ENCODE measurements at regions not wholly inside any gene's neighbourhood (a gene's known extent, or its start where the extent isn't known, plus 50 kb on each side); places are given as distances from the start of the nearest gene placed in this dataset.

DNA sequence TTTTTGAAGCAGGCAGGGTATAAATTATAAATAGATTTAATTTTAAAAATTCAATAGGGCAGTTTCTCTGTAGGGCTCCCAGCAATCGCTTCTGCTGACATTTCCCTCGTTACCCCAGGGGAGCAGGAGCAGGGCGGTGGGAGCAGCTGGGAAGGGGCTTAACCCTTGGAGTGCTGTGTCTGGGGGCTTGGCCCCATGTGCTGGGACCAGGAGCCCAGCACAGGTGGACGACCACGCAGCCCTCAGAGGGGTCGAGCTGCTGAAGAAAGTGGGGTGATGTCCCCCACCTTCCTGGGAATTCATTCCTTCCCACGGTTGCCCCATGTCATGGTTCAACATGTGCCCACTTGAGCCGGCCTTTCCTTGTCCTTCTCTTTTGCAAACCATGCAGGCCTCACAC lies 67.5 kb upstream of the STX16 start:
- H3K27me3 Mint-ChIP-seq (ENCODE audit: low read depth, poor library complexity) = peaks cover 34% of the 10 kb centered on the region
- H3K36me3 Mint-ChIP-seq (ENCODE audit: low read depth) = no peaks in the 10 kb centered on the region
- no peak for DNase-seq
- H3K4me3 Mint-ChIP-seq = no peak overlapping the region
- peaks cover 62% of the 10 kb centered on the region for H3K4me1 Mint-ChIP-seq
- TF ChIP-seq, protein P1, sequence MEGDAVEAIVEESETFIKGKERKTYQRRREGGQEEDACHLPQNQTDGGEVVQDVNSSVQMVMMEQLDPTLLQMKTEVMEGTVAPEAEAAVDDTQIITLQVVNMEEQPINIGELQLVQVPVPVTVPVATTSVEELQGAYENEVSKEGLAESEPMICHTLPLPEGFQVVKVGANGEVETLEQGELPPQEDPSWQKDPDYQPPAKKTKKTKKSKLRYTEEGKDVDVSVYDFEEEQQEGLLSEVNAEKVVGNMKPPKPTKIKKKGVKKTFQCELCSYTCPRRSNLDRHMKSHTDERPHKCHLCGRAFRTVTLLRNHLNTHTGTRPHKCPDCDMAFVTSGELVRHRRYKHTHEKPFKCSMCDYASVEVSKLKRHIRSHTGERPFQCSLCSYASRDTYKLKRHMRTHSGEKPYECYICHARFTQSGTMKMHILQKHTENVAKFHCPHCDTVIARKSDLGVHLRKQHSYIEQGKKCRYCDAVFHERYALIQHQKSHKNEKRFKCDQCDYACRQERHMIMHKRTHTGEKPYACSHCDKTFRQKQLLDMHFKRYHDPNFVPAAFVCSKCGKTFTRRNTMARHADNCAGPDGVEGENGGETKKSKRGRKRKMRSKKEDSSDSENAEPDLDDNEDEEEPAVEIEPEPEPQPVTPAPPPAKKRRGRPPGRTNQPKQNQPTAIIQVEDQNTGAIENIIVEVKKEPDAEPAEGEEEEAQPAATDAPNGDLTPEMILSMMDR (IDR thresholded peaks at IDR 0.05) = no peak
- H3K27ac Mint-ChIP-seq = no peak overlapping the region
- peaks cover 23% of the 10 kb centered on the region for H3K9me3 Mint-ChIP-seq

DNA sequence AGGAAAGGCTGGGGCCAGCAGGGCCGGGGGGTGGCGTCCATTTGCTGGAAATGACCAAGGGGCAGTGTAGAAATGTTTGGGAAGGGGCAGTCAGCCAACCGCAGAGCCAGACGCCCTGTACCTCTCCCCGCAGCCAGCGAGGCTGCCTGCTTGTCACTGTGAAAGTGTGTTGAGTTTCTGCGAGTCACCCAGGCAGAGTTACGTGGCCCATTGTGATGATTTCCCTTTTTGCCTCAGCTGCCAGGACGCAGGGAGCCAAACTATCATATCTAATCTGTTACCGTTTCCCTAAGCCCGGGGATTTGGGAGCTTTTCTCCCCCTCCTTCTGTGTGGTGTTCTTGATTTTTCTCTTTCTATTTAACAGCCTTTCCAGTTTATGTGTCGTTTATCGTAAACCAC lies 67.9 kb upstream of the STX16 start:
- no peaks in the 10 kb centered on the region for H3K36me3 Mint-ChIP-seq (ENCODE audit: low read depth)
- TF ChIP-seq, protein P1 (IDR thresholded peaks at IDR 0.05) = no peak
- peaks cover 23% of the 10 kb centered on the region for H3K9me3 Mint-ChIP-seq
- H3K27me3 Mint-ChIP-seq (ENCODE audit: low read depth, poor library complexity) = peaks cover 33% of the 10 kb centered on the region
- no peak overlapping the region for H3K4me3 Mint-ChIP-seq
- DNase-seq = no peak
- peak overlapping the region; percentile 86 for H3K27ac Mint-ChIP-seq
- H3K4me1 Mint-ChIP-seq = peaks cover 65% of the 10 kb centered on the region

DNA sequence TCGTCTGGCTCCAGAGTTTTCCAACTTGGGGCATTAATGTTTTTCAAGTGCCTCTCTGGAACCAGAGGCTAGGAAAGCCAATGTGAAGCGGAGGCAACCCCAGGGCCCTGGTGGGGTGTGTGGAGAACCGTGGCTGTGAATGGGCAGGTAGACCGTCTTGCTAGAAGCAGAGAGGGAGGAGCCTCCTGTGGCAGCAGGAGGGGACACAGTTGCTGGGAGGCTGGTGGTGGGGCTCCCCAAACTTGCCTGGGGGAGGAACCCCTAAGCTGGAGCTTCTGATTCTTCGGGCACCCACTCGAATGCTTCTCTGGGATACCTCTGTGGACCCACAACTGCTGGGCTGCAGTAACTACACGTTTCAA lies 65.3 kb upstream of the APCDD1L start:
- peaks cover 23% of the 10 kb centered on the region for H3K9me3 Mint-ChIP-seq
- peaks cover 38% of the 10 kb centered on the region for H3K27me3 Mint-ChIP-seq (ENCODE audit: low read depth, poor library complexity)
- H3K36me3 Mint-ChIP-seq (ENCODE audit: low read depth) = no peaks in the 10 kb centered on the region
- no peak overlapping the region for H3K4me3 Mint-ChIP-seq
- H3K27ac Mint-ChIP-seq = peak overlapping the region; percentile 88
- H3K4me1 Mint-ChIP-seq = peaks cover 77% of the 10 kb centered on the region
- TF ChIP-seq, protein P1 (IDR thresholded peaks at IDR 0.05) = no peak
- no peak for DNase-seq

DNA sequence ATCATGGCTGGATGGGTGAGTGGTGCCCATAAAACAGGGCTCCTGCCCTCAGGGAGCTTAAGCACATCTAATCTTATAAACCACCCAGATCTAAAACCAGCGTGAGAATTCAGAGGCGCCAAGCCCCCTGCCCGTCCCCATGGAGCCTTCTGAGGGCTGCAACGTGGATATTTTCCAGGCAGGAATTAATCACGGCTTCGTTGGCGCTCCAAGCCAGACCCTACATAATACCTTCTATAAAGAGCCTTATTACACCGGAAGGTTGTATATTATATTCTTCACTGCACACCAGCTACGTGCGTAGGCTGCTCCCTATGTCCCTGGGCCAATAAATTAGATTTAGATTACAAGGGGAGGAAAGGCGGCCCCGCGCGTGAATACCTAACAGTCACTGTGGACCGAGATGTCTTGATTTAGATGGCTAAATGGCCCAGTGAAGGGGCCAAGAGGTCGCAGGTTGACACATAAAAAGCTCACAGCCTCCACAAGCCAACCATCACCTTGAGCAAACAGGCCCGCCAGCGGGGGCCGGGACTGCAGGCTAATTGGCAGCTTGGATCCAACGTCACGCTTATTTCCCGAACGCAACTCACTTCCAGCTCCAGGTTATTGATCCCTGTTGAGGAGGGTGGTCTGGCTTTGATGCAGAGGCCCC lies 64.7 kb upstream of the APCDD1L start:
- peaks cover 35% of the 10 kb centered on the region for H3K27me3 Mint-ChIP-seq (ENCODE audit: low read depth, poor library complexity)

DNA sequence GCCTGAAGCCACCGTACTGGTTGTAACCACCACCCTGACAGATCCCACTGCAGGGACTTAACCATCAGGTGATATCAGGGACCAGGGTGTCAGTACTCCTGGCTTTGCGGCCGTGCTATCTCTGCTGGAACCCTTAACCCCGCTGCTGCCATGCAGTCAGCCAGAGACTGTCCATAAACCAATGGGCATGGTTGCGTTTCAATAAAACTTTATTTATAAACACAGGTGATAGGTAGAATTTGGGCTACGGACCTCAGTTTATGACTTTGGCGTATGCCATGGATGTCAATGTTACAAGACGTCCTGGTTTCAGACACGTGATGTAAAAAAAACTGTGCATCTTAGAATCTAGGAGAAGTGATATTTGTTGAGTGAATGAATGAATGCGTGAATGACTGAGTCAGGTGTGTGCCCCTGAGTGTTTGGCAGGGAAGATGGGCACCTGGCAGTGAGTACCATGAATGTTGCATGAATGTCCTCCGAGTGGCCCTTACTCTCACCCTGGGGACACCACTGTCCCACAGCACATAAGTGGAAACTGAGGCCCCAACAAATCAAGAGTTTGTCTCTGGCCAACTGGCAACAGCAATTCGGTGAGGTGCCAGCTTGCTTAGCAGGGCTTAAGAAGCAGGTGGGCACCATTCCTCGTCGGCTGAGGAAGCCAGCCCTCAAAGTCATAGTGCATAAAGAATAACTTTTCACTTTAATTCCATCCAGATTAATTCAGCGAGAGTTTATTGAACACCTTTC lies 64.0 kb upstream of the APCDD1L start:
- H3K9me3 Mint-ChIP-seq = peaks cover 23% of the 10 kb centered on the region

More for the DNA sequence above, 64.7 kb upstream of the APCDD1L start:
- H3K4me3 Mint-ChIP-seq = no peak overlapping the region
- DNase-seq = peak; percentile 72
- TF ChIP-seq, protein P1 (IDR thresholded peaks at IDR 0.05) = no peak
- H3K27ac Mint-ChIP-seq = peak overlapping the region; percentile 88
- peaks cover 23% of the 10 kb centered on the region for H3K9me3 Mint-ChIP-seq
- H3K36me3 Mint-ChIP-seq (ENCODE audit: low read depth) = no peaks in the 10 kb centered on the region
- H3K4me1 Mint-ChIP-seq = peaks cover 79% of the 10 kb centered on the region

More for the DNA sequence above, 64.0 kb upstream of the APCDD1L start:
- Mint-ChIP-seq H3K4me3 (no peak overlapping the region), H3K27me3 (ENCODE audit: low read depth, poor library complexity) (peaks cover 37% of the 10 kb centered on the region), H3K4me1 (peaks cover 82% of the 10 kb centered on the region), H3K36me3 (ENCODE audit: low read depth) (no peaks in the 10 kb centered on the region), H3K27ac (peak overlapping the region; percentile 86)
- no peak for DNase-seq
- TF ChIP-seq, protein P1 (IDR thresholded peaks at IDR 0.05) = no peak
